ENCODE measurements at regions not wholly inside any gene's neighbourhood (a gene's known extent, or its start where the extent isn't known, plus 50 kb on each side); places are given as distances from the start of the nearest gene placed in this dataset.

GRCh38 chr9:1267581-1267980, 217.4 kb downstream of the DMRT2 start:
- H3K27ac Mint-ChIP-seq: no peak overlapping the region

GRCh38 chr9:1269533-1270315, 219.6 kb downstream of the DMRT2 start:
- Mint-ChIP-seq H3K4me3 (no peak overlapping the region), H3K27ac (no peak overlapping the region), H3K9me3 (peaks cover 0 to 4% (median 0%) of the 10 kb centered on the region in 3 donors), H3K27me3 (peaks cover 1% of the 10 kb centered on the region), H3K36me3 (no peaks in the 10 kb centered on the region), H3K4me1 (no peaks in the 10 kb centered on the region)

More at GRCh38 chr9:1267581-1267980, 217.4 kb downstream of the DMRT2 start:
- no peaks in the 10 kb centered on the region for H3K4me1 Mint-ChIP-seq
- peaks cover 0 to 4% (median 0%) of the 10 kb centered on the region in 3 donors for H3K9me3 Mint-ChIP-seq
- H3K36me3 Mint-ChIP-seq: peaks cover 2% of the 10 kb centered on the region
- peaks cover 1% of the 10 kb centered on the region for H3K27me3 Mint-ChIP-seq
- no peak overlapping the region for H3K4me3 Mint-ChIP-seq

- no peaks in the 10 kb centered on the region for H3K27me3 Mint-ChIP-seq
- H3K4me3 Mint-ChIP-seq: no peak overlapping the region
- no peaks in the 10 kb centered on the region for H3K4me1 Mint-ChIP-seq
- H3K27ac Mint-ChIP-seq: no peak overlapping the region
- peaks cover 0 to 4% (median under 1%) of the 10 kb centered on the region in 3 donors for H3K9me3 Mint-ChIP-seq
- no peaks in the 10 kb centered on the region for H3K36me3 Mint-ChIP-seq
These were observed 221.2 kb downstream of the DMRT2 start for GRCh38 chr9:1271367-1271766.

GRCh38 chr9:1271786-1272185, 221.6 kb downstream of the DMRT2 start:
- no peak overlapping the region for H3K4me3 Mint-ChIP-seq
- H3K36me3 Mint-ChIP-seq: no peaks in the 10 kb centered on the region

GRCh38 chr9:1272488-1272887, 222.3 kb downstream of the DMRT2 start:
- Mint-ChIP-seq H3K27me3 (no peaks in the 10 kb centered on the region), H3K9me3 (peaks cover 0 to 3% (median 2%) of the 10 kb centered on the region in 3 donors), H3K36me3 (no peaks in the 10 kb centered on the region), H3K4me1 (no peaks in the 10 kb centered on the region), H3K27ac (no peak overlapping the region), H3K4me3 (no peak overlapping the region)

More at GRCh38 chr9:1271786-1272185, 221.6 kb downstream of the DMRT2 start:
- Mint-ChIP-seq H3K9me3 (peaks cover 0 to 4% (median 3%) of the 10 kb centered on the region in 3 donors), H3K27ac (no peak overlapping the region), H3K4me1 (no peaks in the 10 kb centered on the region), H3K27me3 (no peaks in the 10 kb centered on the region)

- Mint-ChIP-seq H3K27me3 (no peaks in the 10 kb centered on the region), H3K4me3 (no peak overlapping the region), H3K4me1 (no peaks in the 10 kb centered on the region), H3K9me3 (peaks cover 0 to 3% (median 2%) of the 10 kb centered on the region in 3 donors), H3K36me3 (no peaks in the 10 kb centered on the region), H3K27ac (no peak overlapping the region)
These were observed 223.7 kb downstream of the DMRT2 start for GRCh38 chr9:1273859-1274258.

GRCh38 chr9:1274334-1274733, 224.2 kb downstream of the DMRT2 start:
- Mint-ChIP-seq H3K27ac (no peak overlapping the region), H3K4me1 (no peaks in the 10 kb centered on the region), H3K27me3 (no peaks in the 10 kb centered on the region), H3K4me3 (no peak overlapping the region), H3K9me3 (peaks cover 0 to 3% (median 2%) of the 10 kb centered on the region in 3 donors), H3K36me3 (no peaks in the 10 kb centered on the region)

GRCh38 chr9:1276474-1276873, 226.3 kb downstream of the DMRT2 start:
- Mint-ChIP-seq H3K27ac (no peak overlapping the region), H3K27me3 (no peaks in the 10 kb centered on the region), H3K4me3 (no peak overlapping the region), H3K36me3 (no peaks in the 10 kb centered on the region), H3K4me1 (no peaks in the 10 kb centered on the region), H3K9me3 (peaks cover 0 to 3% (median 1%) of the 10 kb centered on the region in 3 donors)

- Mint-ChIP-seq H3K4me3 (no peak overlapping the region), H3K36me3 (no peaks in the 10 kb centered on the region), H3K9me3 (peaks cover 1 to 3% (median 3%) of the 10 kb centered on the region in 3 donors), H3K4me1 (no peaks in the 10 kb centered on the region), H3K27me3 (peaks cover 2% of the 10 kb centered on the region), H3K27ac (no peak overlapping the region)
These were observed 234.6 kb downstream of the DMRT2 start for GRCh38 chr9:1284727-1285126.

GRCh38 chr9:1285526-1285925, 235.4 kb downstream of the DMRT2 start:
- H3K27me3 Mint-ChIP-seq: peaks cover 2% of the 10 kb centered on the region
- H3K4me3 Mint-ChIP-seq: no peak overlapping the region
- H3K36me3 Mint-ChIP-seq: no peaks in the 10 kb centered on the region
- H3K9me3 Mint-ChIP-seq: peaks cover 0 to 3% (median 3%) of the 10 kb centered on the region in 3 donors
- no peak overlapping the region for H3K27ac Mint-ChIP-seq
- no peaks in the 10 kb centered on the region for H3K4me1 Mint-ChIP-seq

GRCh38 chr9:1292384-1292783, 242.2 kb downstream of the DMRT2 start:
- Mint-ChIP-seq H3K4me3 (no peak overlapping the region), H3K27me3 (no peaks in the 10 kb centered on the region), H3K4me1 (no peaks in the 10 kb centered on the region), H3K9me3 (peaks cover 2 to 4% (median 3%) of the 10 kb centered on the region in 3 donors), H3K36me3 (no peaks in the 10 kb centered on the region), H3K27ac (no peak overlapping the region)

GRCh38 chr9:1294641-1295258, 244.6 kb downstream of the DMRT2 start:
- no peaks in the 10 kb centered on the region for H3K27me3 Mint-ChIP-seq
- H3K4me3 Mint-ChIP-seq: no peak overlapping the region
- peaks cover 0 to 4% (median 2%) of the 10 kb centered on the region in 3 donors for H3K9me3 Mint-ChIP-seq
- H3K27ac Mint-ChIP-seq: no peak overlapping the region
- H3K4me1 Mint-ChIP-seq: no peaks in the 10 kb centered on the region
- no peaks in the 10 kb centered on the region for H3K36me3 Mint-ChIP-seq

GRCh38 chr9:1296331-1296730, 246.2 kb downstream of the DMRT2 start:
- no peak overlapping the region for H3K27ac Mint-ChIP-seq
- H3K4me1 Mint-ChIP-seq: no peaks in the 10 kb centered on the region
- no peaks in the 10 kb centered on the region for H3K36me3 Mint-ChIP-seq
- peaks cover 0 to 1% (median 1%) of the 10 kb centered on the region in 3 donors for H3K9me3 Mint-ChIP-seq
- no peak overlapping the region for H3K4me3 Mint-ChIP-seq
- no peaks in the 10 kb centered on the region for H3K27me3 Mint-ChIP-seq

GRCh38 chr9:1298046-1298445, 247.9 kb downstream of the DMRT2 start:
- Mint-ChIP-seq H3K36me3 (no peaks in the 10 kb centered on the region), H3K4me3 (no peak overlapping the region), H3K4me1 (no peaks in the 10 kb centered on the region), H3K9me3 (no peaks in the 10 kb centered on the region), H3K27ac (no peak overlapping the region), H3K27me3 (no peaks in the 10 kb centered on the region)

- H3K4me1 Mint-ChIP-seq: no peaks in the 10 kb centered on the region
- no peak overlapping the region for H3K4me3 Mint-ChIP-seq
- H3K27ac Mint-ChIP-seq: no peak overlapping the region
- H3K36me3 Mint-ChIP-seq: no peaks in the 10 kb centered on the region
- no peaks in the 10 kb centered on the region for H3K27me3 Mint-ChIP-seq
- H3K9me3 Mint-ChIP-seq: no peaks in the 10 kb centered on the region
These were observed 250.8 kb downstream of the DMRT2 start for GRCh38 chr9:1300941-1301340.

GRCh38 chr9:1303932-1304331, 253.8 kb downstream of the DMRT2 start:
- Mint-ChIP-seq H3K4me1 (no peaks in the 10 kb centered on the region), H3K4me3 (no peak overlapping the region), H3K9me3 (no peaks in the 10 kb centered on the region)

More at GRCh38 chr9:1303932-1304331, 253.8 kb downstream of the DMRT2 start:
- H3K27me3 Mint-ChIP-seq: peaks cover 2% of the 10 kb centered on the region
- no peaks in the 10 kb centered on the region for H3K36me3 Mint-ChIP-seq
- no peak overlapping the region for H3K27ac Mint-ChIP-seq
